ENCODE measurements at regions not wholly inside any gene's neighbourhood (a gene's known extent, or its start where the extent isn't known, plus 50 kb on each side); places are given as distances from the start of the nearest gene placed in this dataset.

DNA sequence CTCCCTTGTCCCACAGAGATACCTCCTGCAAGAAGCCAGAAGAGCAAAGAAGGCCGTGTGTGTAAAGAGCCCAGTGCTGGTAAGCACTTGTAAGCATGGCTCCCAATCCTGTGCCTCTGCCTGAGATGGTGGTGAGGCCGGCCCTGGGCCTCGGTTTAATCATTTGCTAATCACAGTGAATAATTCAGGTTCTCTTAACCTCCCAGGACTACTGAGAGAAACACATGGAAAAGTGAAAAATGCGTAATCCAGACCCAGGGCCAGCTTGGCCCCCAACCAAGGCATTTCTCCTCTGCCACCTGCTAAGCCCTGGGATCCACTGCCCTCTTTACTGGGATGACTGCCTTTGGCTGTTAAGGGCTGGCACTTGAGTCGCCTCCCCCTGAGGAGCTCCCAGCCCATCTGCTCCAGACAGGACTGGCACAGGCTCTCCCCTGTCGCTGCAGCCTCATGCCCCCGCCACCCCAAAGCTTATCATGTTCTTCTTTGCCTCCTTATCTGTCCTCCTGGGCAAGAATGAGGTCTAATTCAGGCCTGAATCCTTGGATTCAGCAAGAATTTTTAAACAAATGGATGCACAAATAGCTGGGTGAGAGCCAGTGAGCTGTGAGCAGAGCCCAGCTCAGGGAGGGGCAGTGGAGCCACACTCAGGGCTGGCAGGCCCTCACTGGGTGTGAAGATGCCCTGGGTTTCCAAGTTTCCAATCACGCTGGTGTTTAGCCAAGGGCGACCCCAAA, 193.9 kb upstream of the HS6ST1 start:
- Histone ChIP-seq H3K27ac (ENCODE audit: low read length) (no peak overlapping the region), H3K4me2 (ENCODE audit: low read length) (no peak overlapping the region), H3K9me2 (replicated peaks; ENCODE audit: low read length) (no peaks in the 10 kb centered on the region), H4K20me1 (ENCODE audit: low read length) (no peaks in the 10 kb centered on the region), H3K4me1 (ENCODE audit: insufficient read depth, low read length) (no peaks in the 10 kb centered on the region), H3K27me3 (ENCODE audit: low read length) (peaks cover 43% of the 10 kb centered on the region), H3K4me3 (ENCODE audit: low read length) (no peak overlapping the region), H3K79me2 (ENCODE audit: low read length) (no peaks in the 10 kb centered on the region), H3K9ac (ENCODE audit: low read length) (no peak overlapping the region), H3K9me3 (ENCODE audit: low read length) (0 out of 2 replicates have a peak, but pooled peaks cover 4% of the 10 kb centered on the region), H3K36me3 (ENCODE audit: low read depth, low read length) (no peaks in the 10 kb centered on the region), H3F3A (ENCODE audit: low read length, unreplicated experiment) (no peaks in the 10 kb centered on the region), H2AFZ (ENCODE audit: low read length) (no peak overlapping the region)
- no peak for DNase-seq
- BruUV-seq (replicated peaks): no TSS peak
- ChIA-PET POLR2A (ENCODE audit: unreplicated experiment) (interaction anchor here (0.6 kb wide), 1 partner anchor 66 kb away, joined by 3 read pairs; no protein-coding TSS in a partner anchor), CTCF (no interaction called here)
- TF ChIP-seq, protein P1, sequence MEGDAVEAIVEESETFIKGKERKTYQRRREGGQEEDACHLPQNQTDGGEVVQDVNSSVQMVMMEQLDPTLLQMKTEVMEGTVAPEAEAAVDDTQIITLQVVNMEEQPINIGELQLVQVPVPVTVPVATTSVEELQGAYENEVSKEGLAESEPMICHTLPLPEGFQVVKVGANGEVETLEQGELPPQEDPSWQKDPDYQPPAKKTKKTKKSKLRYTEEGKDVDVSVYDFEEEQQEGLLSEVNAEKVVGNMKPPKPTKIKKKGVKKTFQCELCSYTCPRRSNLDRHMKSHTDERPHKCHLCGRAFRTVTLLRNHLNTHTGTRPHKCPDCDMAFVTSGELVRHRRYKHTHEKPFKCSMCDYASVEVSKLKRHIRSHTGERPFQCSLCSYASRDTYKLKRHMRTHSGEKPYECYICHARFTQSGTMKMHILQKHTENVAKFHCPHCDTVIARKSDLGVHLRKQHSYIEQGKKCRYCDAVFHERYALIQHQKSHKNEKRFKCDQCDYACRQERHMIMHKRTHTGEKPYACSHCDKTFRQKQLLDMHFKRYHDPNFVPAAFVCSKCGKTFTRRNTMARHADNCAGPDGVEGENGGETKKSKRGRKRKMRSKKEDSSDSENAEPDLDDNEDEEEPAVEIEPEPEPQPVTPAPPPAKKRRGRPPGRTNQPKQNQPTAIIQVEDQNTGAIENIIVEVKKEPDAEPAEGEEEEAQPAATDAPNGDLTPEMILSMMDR (conservative IDR thresholded peaks at IDR 0.05; ENCODE audit: low read depth, low read length): no peak
- no peak for TF ChIP-seq EZH2 (IDR thresholded peaks at IDR 0.05; ENCODE audit: low read length, unreplicated experiment)
- TF ChIP-seq EZH2phosphoT487 (IDR thresholded peaks at IDR 0.05; ENCODE audit: borderline replicate concordance, low read length): no peak
- intact Hi-C loops (cut with micrococcal nuclease): no loop called here
- ATAC-seq: no peak

- H3K9me3 ChIP-seq (ENCODE audit: low read length): 0 out of 2 replicates have a peak, but pooled peaks cover 4% of the 10 kb centered on the region
- BruUV-seq (replicated peaks): no TSS peak
- no peaks in the 10 kb centered on the region for H3K9me2 ChIP-seq (replicated peaks; ENCODE audit: low read length)
- H3K27me3 ChIP-seq (ENCODE audit: low read length): peaks cover 43% of the 10 kb centered on the region
- H3K4me1 ChIP-seq (ENCODE audit: insufficient read depth, low read length): no peaks in the 10 kb centered on the region
- no peak overlapping the region for H3K4me2 ChIP-seq (ENCODE audit: low read length)
- H4K20me1 ChIP-seq (ENCODE audit: low read length): no peaks in the 10 kb centered on the region
- H3K4me3 ChIP-seq (ENCODE audit: low read length): no peak overlapping the region
- H3K36me3 ChIP-seq (ENCODE audit: low read depth, low read length): no peaks in the 10 kb centered on the region
- intact Hi-C loops (cut with micrococcal nuclease): no loop called here
- ChIA-PET CTCF (no interaction called here), POLR2A (ENCODE audit: unreplicated experiment) (interaction anchor here (0.6 kb wide), 1 partner anchor 67 kb away, joined by 3 read pairs; no protein-coding TSS in a partner anchor)
- ATAC-seq: no peak
- no peak overlapping the region for H3K27ac ChIP-seq (ENCODE audit: low read length)
- H3K79me2 ChIP-seq (ENCODE audit: low read length): no peaks in the 10 kb centered on the region
- TF ChIP-seq EZH2phosphoT487 (IDR thresholded peaks at IDR 0.05; ENCODE audit: borderline replicate concordance, low read length) (no peak), EZH2 (IDR thresholded peaks at IDR 0.05; ENCODE audit: low read length, unreplicated experiment) (no peak)
- TF ChIP-seq, protein P1 (conservative IDR thresholded peaks at IDR 0.05; ENCODE audit: low read depth, low read length): no peak
- DNase-seq: no peak
- H2AFZ ChIP-seq (ENCODE audit: low read length): no peak overlapping the region
- H3K9ac ChIP-seq (ENCODE audit: low read length): no peak overlapping the region
- no peaks in the 10 kb centered on the region for H3F3A ChIP-seq (ENCODE audit: low read length, unreplicated experiment)
Measured at GRCh38 chr2:128513116-128513960, 194.7 kb upstream of the HS6ST1 start.
